Endothelial cell of hepatic sinusoid (primary cell): ENCODE measurements at regions not wholly inside any gene's neighbourhood (a gene's known extent, or its start where the extent isn't known, plus 50 kb on each side); places are given as distances from the start of the nearest gene placed in this dataset.
"Not testable (repeated sequence)": the region's sequence is repeated elsewhere in the genome, so short reads cannot be mapped to it uniquely, and the experiment has no call there.

Experiments
- in situ Hi-C: cut with HindIII; loops from 2 replicates; pipeline ENCODE4 v1.10.0; 2017; ENCODE audit warnings: low sequenced_read_pairs

DNA sequence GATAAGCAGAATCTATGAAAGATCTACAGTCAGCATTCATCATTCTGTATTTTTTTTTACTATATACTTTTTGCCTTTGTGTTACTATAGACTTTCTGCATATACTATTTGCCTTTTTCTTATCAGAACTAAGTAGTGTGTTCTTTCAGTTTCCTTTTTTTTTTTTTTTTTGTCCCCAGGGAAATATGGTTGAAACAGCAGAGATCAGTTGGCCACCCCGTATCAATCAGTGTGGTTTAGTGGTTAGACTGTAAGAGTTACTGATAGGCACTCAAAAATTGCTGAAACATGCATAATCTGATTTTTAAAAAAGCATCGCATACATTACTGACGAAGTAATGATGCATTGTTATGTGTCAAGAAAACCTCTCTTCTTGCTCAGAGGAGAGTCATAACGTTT lies 990.8 kb upstream of the EDIL3 start:
- in situ Hi-C loops = no loop called here

- in situ Hi-C loops = no loop called here
Observed at GRCh38 chr5:85388770-85389169, 1004.1 kb upstream of the EDIL3 start.

GRCh38 chr5:85392309-85392708 lies 1007.6 kb upstream of the EDIL3 start:
- in situ Hi-C loops = not testable (repeated sequence)

GRCh38 chr5:85395526-85395925 lies 1010.8 kb upstream of the EDIL3 start:
- in situ Hi-C loops = no loop called here

DNA sequence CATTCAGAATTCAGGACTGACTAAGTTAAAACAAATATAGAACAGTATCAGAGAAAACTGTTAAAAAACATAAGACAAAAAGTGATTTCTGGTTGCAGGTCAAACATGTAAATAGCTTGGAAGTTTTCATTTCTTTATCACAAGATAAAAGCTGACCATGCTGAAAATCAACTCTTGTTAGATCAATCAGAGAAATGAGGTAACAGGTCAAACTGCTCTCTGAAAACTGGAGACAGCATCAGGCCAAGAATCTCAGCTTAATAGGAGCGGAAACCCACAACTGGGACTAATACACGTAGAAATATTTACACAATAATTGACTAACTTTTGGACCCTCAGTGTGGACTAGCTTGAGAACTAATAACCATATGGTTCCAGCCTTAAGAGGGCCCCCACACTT lies 1012.8 kb upstream of the EDIL3 start:
- in situ Hi-C loops = no loop called here

GRCh38 chr5:85428426-85428934 lies 1043.8 kb upstream of the EDIL3 start:
- in situ Hi-C loops = no loop called here

DNA sequence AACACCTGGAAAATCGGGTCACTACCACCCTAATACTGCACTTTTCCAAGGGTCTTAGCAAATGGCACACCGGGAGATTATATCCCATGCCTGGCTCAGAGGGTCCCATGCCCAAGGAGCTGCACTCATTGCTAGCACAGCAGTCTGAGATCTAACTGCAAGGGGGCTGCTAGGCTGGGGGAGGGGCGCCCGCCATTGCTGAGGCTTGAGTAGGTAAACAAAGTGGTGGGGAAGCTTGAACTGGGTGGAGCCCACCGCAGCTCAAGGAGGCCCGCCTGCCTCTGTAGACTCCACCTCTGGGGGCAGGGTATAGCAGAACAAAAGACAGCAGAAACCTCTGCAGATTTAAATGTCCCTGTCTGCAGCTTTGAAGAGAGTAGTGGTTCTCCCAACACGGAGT lies 1047.0 kb upstream of the EDIL3 start:
- in situ Hi-C loops = not testable (repeated sequence)

DNA sequence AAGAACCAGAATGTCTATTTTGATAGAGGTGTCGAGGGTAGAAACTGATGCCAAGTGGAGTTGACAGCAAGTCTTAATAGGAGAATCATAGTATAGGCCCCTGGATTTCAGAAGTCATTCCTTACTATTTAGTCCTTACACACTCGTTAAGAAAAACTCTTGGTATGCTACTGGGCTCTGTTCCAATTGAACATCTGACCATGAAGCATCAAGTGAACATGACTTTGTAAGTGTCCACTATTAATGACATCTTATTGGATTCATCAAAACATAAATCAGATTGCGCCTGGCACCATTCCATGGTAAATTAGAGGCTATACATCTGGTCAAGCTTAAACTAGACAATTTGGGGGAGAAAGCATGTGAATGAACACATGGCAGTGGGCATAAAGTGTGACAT lies 1056.5 kb upstream of the EDIL3 start:
- in situ Hi-C loops = no loop called here

DNA sequence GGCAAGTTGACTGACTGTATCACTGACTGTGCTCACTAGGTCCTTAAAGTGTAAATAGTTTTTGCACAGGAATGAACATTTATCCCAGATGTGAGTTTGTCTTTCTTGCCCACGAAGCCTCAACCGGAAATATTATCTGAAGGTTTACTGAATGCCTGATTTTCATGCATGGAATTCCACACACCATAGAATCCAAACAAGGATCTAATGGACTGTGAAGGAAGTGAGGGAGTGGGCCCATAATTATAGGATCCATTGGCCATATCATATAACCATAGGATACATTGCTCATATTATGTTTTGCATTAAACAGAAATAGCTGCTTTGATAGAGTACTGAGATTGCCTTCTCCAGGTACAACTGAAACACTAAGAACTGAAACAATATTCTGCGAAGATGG lies 1057.2 kb upstream of the EDIL3 start:
- in situ Hi-C loops = no loop called here

DNA sequence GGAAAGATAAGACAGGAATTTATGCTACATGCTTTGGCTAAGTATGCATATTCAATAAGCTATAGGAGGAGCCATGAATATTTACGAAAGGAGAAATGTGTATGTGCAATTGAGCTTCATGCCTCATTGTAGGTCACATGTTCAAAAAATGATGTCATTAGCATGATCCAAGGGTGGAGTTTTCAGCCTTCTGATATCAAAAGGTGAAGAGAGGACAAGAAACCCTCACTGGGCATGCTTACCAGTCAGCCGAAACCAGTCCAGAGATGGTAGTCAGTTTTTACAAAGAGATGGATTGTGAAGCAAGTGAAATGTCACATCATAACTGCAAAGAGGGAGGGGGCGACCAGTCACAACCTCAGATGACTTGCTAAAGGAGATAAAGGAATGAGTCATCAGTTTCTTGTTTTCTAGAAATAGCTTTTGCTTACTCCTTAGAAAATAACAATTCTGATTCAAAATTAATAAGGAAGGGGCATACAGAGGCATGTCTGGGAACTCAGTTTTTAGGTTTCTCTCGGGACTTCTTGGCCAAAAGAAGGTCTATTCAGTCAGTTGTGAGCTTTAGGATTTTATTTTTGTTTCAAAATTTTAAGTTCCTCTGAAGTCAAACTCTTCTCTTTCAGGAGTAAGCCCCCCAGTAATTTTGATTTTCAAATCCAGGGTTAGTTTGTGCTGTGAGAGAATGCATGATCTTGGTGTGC lies 1067.8 kb upstream of the EDIL3 start:
- in situ Hi-C loops = no loop called here

GRCh38 chr5:85453026-85453349 lies 1068.3 kb upstream of the EDIL3 start:
- in situ Hi-C loops = no loop called here

- in situ Hi-C loops = no loop called here
Observed at GRCh38 chr5:85458319-85458718, 1073.6 kb upstream of the EDIL3 start.

DNA sequence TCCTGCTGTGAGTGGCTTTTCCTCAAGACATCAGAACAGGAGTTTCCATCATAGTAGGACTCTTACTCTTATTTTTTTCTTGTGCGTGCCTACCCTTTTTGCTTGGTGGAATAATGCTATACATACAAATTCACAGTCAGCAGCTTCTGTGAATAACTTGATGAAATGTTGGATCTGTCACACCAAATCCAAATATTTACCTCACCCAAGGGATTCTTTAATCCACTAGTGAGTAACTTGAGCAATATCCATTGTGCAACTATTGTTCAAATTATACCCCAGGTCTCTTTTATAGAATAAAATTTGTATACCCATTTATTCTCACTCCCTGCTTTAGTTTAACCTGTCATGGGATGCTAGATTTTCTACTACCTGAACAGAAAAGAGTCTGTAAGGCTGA lies 1078.3 kb upstream of the EDIL3 start:
- in situ Hi-C loops = no loop called here

DNA sequence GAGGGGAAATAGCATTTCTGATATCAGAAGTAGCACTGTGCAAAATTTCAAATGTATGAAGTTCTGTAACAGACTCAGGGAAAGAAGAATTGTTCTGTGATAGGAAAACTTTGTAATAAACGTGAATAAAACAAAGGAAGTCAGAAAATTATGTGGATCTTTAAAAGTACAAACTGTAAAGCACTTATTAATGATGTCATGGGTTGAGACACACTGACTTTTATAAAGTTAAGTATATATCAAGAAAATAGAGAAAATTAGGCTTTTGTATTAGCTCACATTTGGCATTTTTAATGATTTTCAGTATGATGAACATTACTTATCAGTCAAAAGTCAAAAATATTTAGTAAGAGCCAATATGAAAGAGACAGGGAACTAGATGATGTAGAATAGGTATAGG lies 1081.7 kb upstream of the EDIL3 start:
- in situ Hi-C loops = no loop called here

- in situ Hi-C loops = no loop called here
Observed at GRCh38 chr5:85472749-85473148, 1088.1 kb upstream of the EDIL3 start.

DNA sequence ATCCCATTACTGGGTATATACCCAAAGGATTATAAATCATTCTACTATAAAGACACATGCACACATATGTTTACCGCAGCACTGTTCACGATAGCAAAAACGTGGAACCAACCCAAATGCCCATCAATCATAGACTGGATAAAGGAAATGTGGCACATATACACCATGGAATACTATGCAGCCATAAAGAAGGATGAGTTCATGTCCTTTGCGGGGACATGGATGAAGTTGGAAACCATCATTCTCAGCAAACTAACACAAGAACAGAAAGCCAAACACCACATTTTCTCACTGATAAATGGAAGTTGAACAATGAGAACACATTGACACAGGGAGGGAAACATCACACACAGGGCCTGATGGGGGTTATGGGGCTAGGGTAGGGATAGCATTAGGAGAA lies 1090.5 kb upstream of the EDIL3 start:
- in situ Hi-C loops = not testable (repeated sequence)

- in situ Hi-C loops = no loop called here
Observed at GRCh38 chr5:85476617-85477016, 1091.9 kb upstream of the EDIL3 start.

DNA sequence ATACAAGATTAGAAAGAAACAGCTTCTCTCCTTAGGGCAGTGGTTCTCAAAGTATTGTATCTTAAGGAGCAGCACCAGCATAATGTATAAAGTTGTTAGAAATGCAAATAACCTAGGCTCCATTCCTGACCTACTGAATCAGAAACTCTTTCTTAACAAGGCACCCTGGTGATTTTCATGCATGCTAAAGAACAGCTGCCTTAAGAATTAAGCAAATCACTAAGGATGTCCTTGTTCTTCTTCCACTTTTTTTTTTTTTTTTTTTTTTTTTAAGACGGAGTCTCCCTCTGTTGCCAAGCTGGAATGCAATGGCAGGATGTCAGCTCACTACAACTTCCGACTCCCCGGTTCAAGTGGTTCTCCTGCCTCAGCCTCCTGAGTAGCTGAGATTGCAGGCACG lies 1095.2 kb upstream of the EDIL3 start:
- in situ Hi-C loops = no loop called here

GRCh38 chr5:85484982-85485574 lies 1100.4 kb upstream of the EDIL3 start:
- in situ Hi-C loops = no loop called here

GRCh38 chr5:85488295-85488694 lies 1103.6 kb upstream of the EDIL3 start:
- in situ Hi-C loops = no loop called here

GRCh38 chr5:85500869-85501268 lies 1116.2 kb upstream of the EDIL3 start:
- in situ Hi-C loops = no loop called here

DNA sequence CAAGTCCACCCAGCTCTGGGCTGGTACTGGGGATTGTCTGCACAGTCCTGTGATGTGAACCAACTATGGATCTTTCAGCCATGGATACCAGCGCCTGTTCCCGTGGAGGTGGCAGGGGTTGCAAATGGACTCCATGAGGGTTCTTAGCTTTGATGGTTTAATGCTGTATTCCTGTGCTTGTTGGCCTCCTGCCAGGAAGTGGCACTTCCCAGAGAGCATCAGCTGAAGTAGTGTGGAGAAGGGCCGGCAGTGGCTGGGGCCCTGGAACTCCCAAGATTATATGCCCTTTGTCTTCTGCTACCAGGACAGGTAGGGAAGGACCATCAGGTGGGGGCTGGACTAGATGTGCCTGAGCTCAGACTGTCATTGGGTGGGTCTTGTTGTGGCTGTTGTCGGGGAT lies 1104.8 kb upstream of the COX7C start:
- in situ Hi-C loops = no loop called here

DNA sequence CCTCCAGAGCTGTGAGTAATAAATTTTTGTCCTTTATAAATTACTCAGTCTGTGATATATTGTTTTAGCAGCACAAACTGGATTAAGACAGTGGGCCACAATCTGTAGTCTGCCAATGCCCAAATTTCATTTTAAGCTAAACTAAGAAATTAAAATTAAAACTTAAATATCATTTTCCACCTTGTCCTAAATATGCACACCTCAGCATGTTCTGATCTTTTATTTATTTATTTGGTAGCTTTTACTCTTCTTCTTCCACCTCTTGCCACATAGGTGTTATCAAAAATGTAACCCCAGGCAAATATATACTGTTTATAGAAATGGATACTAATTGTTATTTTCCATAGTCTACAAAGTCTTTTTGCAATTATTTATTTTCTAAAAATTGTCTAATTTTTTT lies 1102.2 kb upstream of the COX7C start:
- in situ Hi-C loops = no loop called here
